WERI-Rb-1 (cell line): ENCODE measurements at regions not wholly inside any gene's neighbourhood (a gene's known extent, or its start where the extent isn't known, plus 50 kb on each side); places are given as distances from the start of the nearest gene placed in this dataset.

Source experiments
- DNase-seq: peaks from one replicate; pipeline ENCODE4 v3.0.0-alpha.2; 2020
- H3K27ac ChIP-seq: fragments of 250-450 bp; sonication (Bioruptor Pico); 2 replicates; pipeline ENCODE4 v1.5.1; 2020; ENCODE audit warnings: mild to moderate bottlenecking, moderate library complexity
- H3K27me3 ChIP-seq: fragments of 250-450 bp; sonication (Bioruptor Pico); 2 replicates; pipeline ENCODE4 v1.5.1; 2021; ENCODE audit warnings: mild to moderate bottlenecking, low read depth, moderate library complexity; ENCODE audit not compliant: insufficient read depth, severe bottlenecking
- H3K36me3 ChIP-seq: fragments of 250-450 bp; sonication (Bioruptor Pico); 2 replicates; pipeline ENCODE4 v1.5.1; 2020; ENCODE audit warnings: mild to moderate bottlenecking, moderate library complexity
- H3K4me3 ChIP-seq: 2 replicates; pipeline ENCODE4 v1.5.1; 2011; ENCODE audit warnings: low read depth, mild to moderate bottlenecking, control low read depth, low read length
- H3K9me3 ChIP-seq: fragments of 250-450 bp; sonication (Bioruptor Pico); 2 replicates; pipeline ENCODE4 v1.5.1; 2021; ENCODE audit warnings: mild to moderate bottlenecking, moderate library complexity; ENCODE audit not compliant: severe bottlenecking
- TF ChIP-seq, protein P1 (sequence below): IDR thresholded peaks from 2 replicates; pipeline ENCODE4 v1.5.1; 2011; ENCODE audit warnings: low read depth, mild to moderate bottlenecking, control low read depth, inconsistent platforms, low read length

DNA sequence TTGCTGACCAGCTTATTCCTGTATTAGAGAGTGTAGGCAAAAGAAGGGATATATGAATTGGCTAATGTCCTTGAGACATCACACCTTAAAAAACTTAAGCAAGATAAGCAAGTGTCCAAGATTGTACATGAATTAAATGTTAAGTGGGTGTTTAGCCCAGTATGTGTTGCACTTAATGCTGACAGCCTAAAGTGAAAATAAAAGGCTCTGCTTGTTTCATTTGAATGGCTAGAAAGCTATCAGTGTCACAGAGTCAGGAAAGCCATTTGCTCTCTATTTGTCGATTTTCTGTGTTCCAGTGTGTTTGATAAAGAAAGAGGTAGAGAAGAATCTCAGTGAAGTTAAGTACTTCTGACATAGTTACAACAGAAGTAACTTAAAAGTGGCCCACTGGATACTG is 744.9 kb downstream of the ANKRD7 start:
- TF ChIP-seq, protein P1, sequence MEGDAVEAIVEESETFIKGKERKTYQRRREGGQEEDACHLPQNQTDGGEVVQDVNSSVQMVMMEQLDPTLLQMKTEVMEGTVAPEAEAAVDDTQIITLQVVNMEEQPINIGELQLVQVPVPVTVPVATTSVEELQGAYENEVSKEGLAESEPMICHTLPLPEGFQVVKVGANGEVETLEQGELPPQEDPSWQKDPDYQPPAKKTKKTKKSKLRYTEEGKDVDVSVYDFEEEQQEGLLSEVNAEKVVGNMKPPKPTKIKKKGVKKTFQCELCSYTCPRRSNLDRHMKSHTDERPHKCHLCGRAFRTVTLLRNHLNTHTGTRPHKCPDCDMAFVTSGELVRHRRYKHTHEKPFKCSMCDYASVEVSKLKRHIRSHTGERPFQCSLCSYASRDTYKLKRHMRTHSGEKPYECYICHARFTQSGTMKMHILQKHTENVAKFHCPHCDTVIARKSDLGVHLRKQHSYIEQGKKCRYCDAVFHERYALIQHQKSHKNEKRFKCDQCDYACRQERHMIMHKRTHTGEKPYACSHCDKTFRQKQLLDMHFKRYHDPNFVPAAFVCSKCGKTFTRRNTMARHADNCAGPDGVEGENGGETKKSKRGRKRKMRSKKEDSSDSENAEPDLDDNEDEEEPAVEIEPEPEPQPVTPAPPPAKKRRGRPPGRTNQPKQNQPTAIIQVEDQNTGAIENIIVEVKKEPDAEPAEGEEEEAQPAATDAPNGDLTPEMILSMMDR = no peak
- DNase-seq = no peak
- no peaks in the 10 kb centered on the region for H3K9me3 ChIP-seq
- no peak overlapping the region for H3K27ac ChIP-seq
- H3K4me3 ChIP-seq = no peak overlapping the region
- no peaks in the 10 kb centered on the region for H3K36me3 ChIP-seq
- H3K27me3 ChIP-seq = no peaks in the 10 kb centered on the region

DNA sequence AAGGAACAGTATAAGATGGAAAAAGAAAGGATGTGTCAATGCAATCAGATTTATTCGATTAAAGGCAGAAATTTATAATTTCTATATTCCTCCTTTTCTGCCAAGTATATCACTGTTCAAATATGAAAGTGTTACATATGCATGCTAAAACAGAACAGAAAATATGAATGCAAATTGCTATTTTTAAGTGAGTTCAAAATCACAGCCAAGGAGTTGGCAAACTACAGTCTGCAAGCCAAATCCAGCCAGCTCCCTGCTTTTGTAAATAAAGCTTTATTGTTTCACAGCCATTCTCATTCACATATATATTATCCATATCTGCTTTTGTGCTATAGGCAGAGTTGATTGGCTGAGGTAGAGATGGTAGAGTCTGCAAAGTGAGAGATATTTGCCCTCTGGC is 747.2 kb downstream of the ANKRD7 start:
- DNase-seq = no peak
- H3K27ac ChIP-seq = no peak overlapping the region
- no peak overlapping the region for H3K4me3 ChIP-seq
- no peaks in the 10 kb centered on the region for H3K9me3 ChIP-seq
- H3K27me3 ChIP-seq = no peaks in the 10 kb centered on the region
- H3K36me3 ChIP-seq = no peaks in the 10 kb centered on the region
- TF ChIP-seq, protein P1 = no peak

DNA sequence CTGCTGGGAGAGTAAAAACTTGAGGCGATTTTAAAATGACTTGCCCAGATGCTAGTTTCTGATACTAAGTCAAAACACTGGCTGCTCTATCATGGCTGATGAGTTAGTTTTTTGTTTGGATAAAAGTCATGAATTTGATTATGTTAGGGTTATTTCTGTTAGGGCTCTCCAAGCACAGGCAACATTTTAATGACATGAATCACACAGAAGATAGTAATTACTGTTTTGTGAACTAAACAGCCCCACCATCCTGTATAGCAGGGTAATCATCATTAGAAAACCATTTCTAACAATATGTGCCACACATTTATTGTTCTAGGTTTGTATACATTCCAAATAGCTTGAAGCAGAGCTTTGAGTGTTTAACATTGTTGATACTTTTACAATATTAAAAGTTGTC is 750.3 kb downstream of the ANKRD7 start:
- TF ChIP-seq, protein P1 = no peak

DNA sequence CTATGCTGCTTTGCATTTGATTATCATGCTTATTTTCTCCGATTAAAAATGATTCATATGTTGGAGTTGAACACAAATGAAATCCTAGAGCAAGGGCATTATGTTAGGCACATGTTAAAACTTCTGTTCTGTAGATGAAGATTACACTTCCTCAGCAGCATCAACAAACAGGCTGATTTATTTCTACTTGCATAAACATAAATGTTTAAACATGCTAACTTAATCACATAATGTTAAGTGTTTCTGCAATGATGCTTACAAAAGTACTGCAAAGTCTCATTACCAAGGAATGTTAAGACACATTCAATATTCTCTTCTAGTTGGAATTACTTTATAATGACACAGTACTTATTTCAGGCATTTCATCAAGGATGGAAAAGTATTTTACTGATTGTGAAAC is 770.8 kb downstream of the ANKRD7 start:
- Histone ChIP-seq H3K9me3 (no peaks in the 10 kb centered on the region), H3K27ac (no peak overlapping the region), H3K27me3 (no peaks in the 10 kb centered on the region), H3K4me3 (no peak overlapping the region), H3K36me3 (no peaks in the 10 kb centered on the region)
- no peak for DNase-seq
- TF ChIP-seq, protein P1 = no peak

More for the DNA sequence above, 750.3 kb downstream of the ANKRD7 start:
- DNase-seq = no peak
- no peaks in the 10 kb centered on the region for H3K27me3 ChIP-seq
- no peaks in the 10 kb centered on the region for H3K9me3 ChIP-seq
- H3K4me3 ChIP-seq = no peak overlapping the region
- no peak overlapping the region for H3K27ac ChIP-seq
- no peaks in the 10 kb centered on the region for H3K36me3 ChIP-seq

DNA sequence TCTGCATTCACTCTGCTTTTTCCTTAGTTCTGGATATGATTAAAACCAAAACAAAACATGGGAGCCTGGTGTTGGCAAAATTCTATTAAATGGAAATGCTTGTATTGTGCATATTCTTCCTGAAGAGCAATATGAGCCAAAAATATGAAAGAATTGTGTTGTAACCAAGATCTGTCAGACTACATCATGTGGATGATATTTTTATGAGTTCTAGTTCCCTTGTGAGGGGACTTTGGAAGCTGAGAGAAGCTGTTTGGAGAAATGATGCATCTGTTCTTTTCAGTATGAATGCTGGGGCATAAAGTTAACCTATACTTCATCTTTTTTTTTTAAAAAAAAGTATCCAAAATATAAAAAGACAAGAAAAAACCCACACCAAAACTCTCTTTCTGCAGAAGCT is 782.7 kb downstream of the ANKRD7 start:
- Histone ChIP-seq H3K27ac (no peak overlapping the region), H3K4me3 (no peak overlapping the region), H3K36me3 (no peaks in the 10 kb centered on the region), H3K9me3 (no peaks in the 10 kb centered on the region), H3K27me3 (no peaks in the 10 kb centered on the region)
- DNase-seq = no peak
- TF ChIP-seq, protein P1 = no peak

DNA sequence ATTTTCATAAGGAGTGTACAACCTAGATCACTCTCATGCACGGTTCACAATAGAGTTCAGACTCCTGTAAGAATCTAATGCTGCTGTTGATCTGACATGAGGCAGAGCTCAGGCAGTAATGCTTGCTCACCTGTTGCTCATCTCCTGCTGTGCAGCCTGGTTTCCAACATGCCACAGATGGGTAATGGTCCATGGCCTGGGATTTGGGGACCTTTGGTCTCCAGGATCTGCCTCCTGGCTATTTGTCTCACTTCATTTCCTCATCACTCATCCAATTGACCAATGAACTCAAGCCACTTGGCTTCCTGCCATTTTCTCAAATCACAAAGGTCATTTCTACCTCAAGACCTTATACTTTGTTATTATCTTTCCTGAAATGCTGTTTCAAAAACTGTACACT is 786.1 kb downstream of the ANKRD7 start:
- Histone ChIP-seq H3K27ac (no peak overlapping the region), H3K4me3 (no peak overlapping the region), H3K36me3 (no peaks in the 10 kb centered on the region), H3K27me3 (no peaks in the 10 kb centered on the region), H3K9me3 (no peaks in the 10 kb centered on the region)
- DNase-seq = no peak
- TF ChIP-seq, protein P1 = no peak
